ENCODE measurements at regions not wholly inside any gene's neighbourhood (a gene's known extent, or its start where the extent isn't known, plus 50 kb on each side); places are given as distances from the start of the nearest gene placed in this dataset.

DNA sequence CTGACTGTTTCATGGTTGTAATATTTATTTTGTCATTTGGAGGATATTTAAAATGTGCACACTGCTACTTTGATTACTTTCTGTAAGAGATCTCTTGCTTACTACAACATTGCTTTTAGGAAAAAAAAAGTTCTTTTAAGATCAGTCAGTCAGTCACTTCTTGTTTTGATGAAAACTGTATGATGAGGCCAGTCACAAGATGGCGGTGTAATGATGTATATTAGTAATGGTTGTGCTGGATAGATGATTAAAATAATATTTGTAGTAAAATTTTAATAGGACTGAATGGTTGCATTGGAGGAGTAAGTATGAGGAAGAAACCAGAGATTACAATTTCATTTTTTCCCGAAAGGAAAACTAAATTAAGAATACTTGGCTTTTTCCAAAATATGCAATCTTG is 2411.1 kb downstream of the PCDH9 start:
- no peaks in the 10 kb centered on the region for H3K36me3 ChIP-seq (ENCODE audit: control insufficient read depth, insufficient read depth, low read length)
- TF ChIP-seq, protein P1, sequence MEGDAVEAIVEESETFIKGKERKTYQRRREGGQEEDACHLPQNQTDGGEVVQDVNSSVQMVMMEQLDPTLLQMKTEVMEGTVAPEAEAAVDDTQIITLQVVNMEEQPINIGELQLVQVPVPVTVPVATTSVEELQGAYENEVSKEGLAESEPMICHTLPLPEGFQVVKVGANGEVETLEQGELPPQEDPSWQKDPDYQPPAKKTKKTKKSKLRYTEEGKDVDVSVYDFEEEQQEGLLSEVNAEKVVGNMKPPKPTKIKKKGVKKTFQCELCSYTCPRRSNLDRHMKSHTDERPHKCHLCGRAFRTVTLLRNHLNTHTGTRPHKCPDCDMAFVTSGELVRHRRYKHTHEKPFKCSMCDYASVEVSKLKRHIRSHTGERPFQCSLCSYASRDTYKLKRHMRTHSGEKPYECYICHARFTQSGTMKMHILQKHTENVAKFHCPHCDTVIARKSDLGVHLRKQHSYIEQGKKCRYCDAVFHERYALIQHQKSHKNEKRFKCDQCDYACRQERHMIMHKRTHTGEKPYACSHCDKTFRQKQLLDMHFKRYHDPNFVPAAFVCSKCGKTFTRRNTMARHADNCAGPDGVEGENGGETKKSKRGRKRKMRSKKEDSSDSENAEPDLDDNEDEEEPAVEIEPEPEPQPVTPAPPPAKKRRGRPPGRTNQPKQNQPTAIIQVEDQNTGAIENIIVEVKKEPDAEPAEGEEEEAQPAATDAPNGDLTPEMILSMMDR (IDR thresholded peaks at IDR 0.05; ENCODE audit: insufficient read depth, low read length, poor library complexity, severe bottlenecking): no peak
- DNase-seq (ENCODE audit: extremely low read depth, insufficient read length): no peak
- no peak overlapping the region for H3K4me3 ChIP-seq (replicated peaks; ENCODE audit: low read depth, low read length)
- H3K27me3 ChIP-seq (replicated peaks; ENCODE audit: control insufficient read depth, insufficient read depth, low read length): no peaks in the 10 kb centered on the region

DNA sequence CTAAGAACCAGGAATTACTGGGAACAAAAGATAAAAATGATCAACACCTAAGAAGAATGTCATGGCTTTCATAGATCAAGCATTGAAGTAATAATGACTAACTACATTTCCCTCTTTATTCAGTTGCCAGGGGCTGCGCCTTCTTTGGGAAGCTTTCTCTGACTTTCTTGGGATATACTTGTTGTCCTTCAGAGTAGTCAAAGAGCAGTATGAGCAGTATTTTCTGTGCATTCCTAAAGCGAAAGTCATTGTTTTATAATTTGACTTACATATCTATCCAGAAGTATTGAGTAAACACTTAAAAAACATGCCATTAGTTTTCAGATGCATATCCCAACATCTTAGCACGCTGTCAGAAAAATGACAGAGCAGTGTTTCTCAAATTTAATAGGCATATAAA is 2412.4 kb downstream of the PCDH9 start:
- H3K27me3 ChIP-seq (replicated peaks; ENCODE audit: control insufficient read depth, insufficient read depth, low read length): no peaks in the 10 kb centered on the region

DNA sequence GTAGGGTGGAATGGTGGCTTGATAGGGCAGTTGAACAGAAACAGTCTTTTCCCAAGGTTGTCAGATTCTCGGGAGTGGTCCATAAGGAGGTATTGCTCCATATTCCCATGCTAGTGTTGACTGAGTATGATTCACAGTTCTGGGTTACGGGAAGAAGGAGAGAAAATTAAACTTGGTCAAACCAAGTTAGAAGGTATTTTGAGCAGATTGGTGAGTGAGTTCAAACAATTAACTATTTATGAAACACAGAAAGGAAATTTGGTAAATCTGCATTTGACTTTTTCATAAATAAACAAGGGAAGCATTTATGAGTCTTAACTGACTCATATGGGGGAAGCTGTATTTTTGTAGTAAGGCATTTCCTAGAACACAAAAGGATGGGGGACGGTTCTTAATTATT is 2419.4 kb downstream of the PCDH9 start:
- H3K27me3 ChIP-seq (replicated peaks; ENCODE audit: control insufficient read depth, insufficient read depth, low read length): no peaks in the 10 kb centered on the region
- H3K4me3 ChIP-seq (replicated peaks; ENCODE audit: low read depth, low read length): no peak overlapping the region
- TF ChIP-seq, protein P1 (IDR thresholded peaks at IDR 0.05; ENCODE audit: insufficient read depth, low read length, poor library complexity, severe bottlenecking): no peak
- H3K36me3 ChIP-seq (ENCODE audit: control insufficient read depth, insufficient read depth, low read length): no peaks in the 10 kb centered on the region
- DNase-seq (ENCODE audit: extremely low read depth, insufficient read length): no peak

More for the DNA sequence above, 2412.4 kb downstream of the PCDH9 start:
- no peaks in the 10 kb centered on the region for H3K36me3 ChIP-seq (ENCODE audit: control insufficient read depth, insufficient read depth, low read length)
- no peak overlapping the region for H3K4me3 ChIP-seq (replicated peaks; ENCODE audit: low read depth, low read length)
- no peak for DNase-seq (ENCODE audit: extremely low read depth, insufficient read length)
- TF ChIP-seq, protein P1 (IDR thresholded peaks at IDR 0.05; ENCODE audit: insufficient read depth, low read length, poor library complexity, severe bottlenecking): no peak

DNA sequence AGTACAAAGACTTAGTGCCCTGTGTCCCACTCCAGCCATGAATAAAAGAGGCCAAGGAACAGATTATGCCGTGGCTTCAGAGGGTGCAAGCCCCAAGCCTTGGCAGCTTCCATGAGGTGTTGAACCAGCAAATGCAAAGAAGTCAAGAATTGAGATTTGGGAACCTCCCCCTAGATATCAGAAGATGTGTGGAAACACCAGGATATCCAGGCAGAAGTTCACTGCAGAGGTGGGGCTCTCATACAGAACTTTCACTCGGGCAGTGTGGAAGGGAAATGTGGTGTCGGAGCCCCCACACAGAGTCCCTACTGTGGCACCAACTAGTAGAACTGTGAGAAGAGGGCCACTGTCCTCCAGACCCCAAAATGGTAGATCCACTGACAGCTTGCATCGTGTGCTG is 2421.4 kb downstream of the PCDH9 start:
- Histone ChIP-seq H3K36me3 (ENCODE audit: control insufficient read depth, insufficient read depth, low read length) (no peaks in the 10 kb centered on the region), H3K4me3 (replicated peaks; ENCODE audit: low read depth, low read length) (no peak overlapping the region), H3K27me3 (replicated peaks; ENCODE audit: control insufficient read depth, insufficient read depth, low read length) (no peaks in the 10 kb centered on the region)
- no peak for DNase-seq (ENCODE audit: extremely low read depth, insufficient read length)
- TF ChIP-seq, protein P1 (IDR thresholded peaks at IDR 0.05; ENCODE audit: insufficient read depth, low read length, poor library complexity, severe bottlenecking): no peak

DNA sequence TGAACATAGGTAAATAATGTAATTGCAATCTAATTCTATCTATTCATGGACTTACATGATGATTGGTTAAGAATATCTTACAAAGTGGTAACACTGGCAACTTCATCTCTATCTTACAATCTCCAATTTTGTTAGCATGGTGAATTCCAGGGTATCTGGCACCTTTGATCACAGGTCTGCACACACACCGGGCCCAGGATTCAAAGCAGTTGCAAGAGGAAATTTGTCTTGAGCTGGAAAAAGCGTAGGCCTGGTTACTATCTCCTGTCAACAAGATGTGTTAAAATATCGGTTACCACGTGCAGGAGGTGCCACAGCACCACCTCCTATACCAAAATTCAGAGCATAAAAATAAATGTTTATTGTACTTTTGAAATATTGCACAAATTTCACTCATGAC is 2428.4 kb downstream of the PCDH9 start:
- no peaks in the 10 kb centered on the region for H3K27me3 ChIP-seq (replicated peaks; ENCODE audit: control insufficient read depth, insufficient read depth, low read length)

More for the DNA sequence above, 2428.4 kb downstream of the PCDH9 start:
- H3K36me3 ChIP-seq (ENCODE audit: control insufficient read depth, insufficient read depth, low read length): no peaks in the 10 kb centered on the region
- no peak overlapping the region for H3K4me3 ChIP-seq (replicated peaks; ENCODE audit: low read depth, low read length)
- no peak for DNase-seq (ENCODE audit: extremely low read depth, insufficient read length)
- TF ChIP-seq, protein P1 (IDR thresholded peaks at IDR 0.05; ENCODE audit: insufficient read depth, low read length, poor library complexity, severe bottlenecking): no peak
